Activated naive CD4-positive, alpha-beta T cell treated with anti-CD3 and anti-CD28 coated beads for 36 hours (primary cell): ENCODE measurements at regions not wholly inside any gene's neighbourhood (a gene's known extent, or its start where the extent isn't known, plus 50 kb on each side); places are given as distances from the start of the nearest gene placed in this dataset.

Source experiments
- CTCF ChIA-PET: fragments of 350-600 bp; sonication (Branson Sonifier 250); formaldehyde crosslinking; loops from one replicate; lab custom pipeline; 2021; ENCODE audit warnings: antibody characterized with exemption; lab: Charles Lee
- DNase-seq: peaks from one replicate; pipeline ENCODE4 v3.0.0-alpha.2; 2020
- H3K27ac Mint-ChIP-seq: one replicate; pipeline ENCODE4 v1.8.0; 2021; ENCODE audit warnings: mild to moderate bottlenecking, mixed read lengths
- H3K27me3 Mint-ChIP-seq: one replicate; pipeline ENCODE4 v1.8.0; 2021; ENCODE audit warnings: low read depth, mixed read lengths
- H3K36me3 Mint-ChIP-seq: one replicate; pipeline ENCODE4 v1.8.0; 2021; ENCODE audit warnings: low read depth, mixed read lengths
- H3K4me1 Mint-ChIP-seq: one replicate; pipeline ENCODE4 v1.8.0; 2021; ENCODE audit warnings: low read depth, mixed read lengths
- H3K4me3 Mint-ChIP-seq: one replicate; pipeline ENCODE4 v1.8.0; 2021; ENCODE audit warnings: mild to moderate bottlenecking, moderate library complexity, mixed read lengths
- H3K9me3 Mint-ChIP-seq: one replicate; pipeline ENCODE4 v1.8.0; 2021; ENCODE audit warnings: mixed read lengths
- intact Hi-C: fragments of 100-400 bp; cut with micrococcal nuclease; formaldehyde crosslinking; loops from one replicate; pipeline ENCODE4 v1.15.1; 2023

DNA sequence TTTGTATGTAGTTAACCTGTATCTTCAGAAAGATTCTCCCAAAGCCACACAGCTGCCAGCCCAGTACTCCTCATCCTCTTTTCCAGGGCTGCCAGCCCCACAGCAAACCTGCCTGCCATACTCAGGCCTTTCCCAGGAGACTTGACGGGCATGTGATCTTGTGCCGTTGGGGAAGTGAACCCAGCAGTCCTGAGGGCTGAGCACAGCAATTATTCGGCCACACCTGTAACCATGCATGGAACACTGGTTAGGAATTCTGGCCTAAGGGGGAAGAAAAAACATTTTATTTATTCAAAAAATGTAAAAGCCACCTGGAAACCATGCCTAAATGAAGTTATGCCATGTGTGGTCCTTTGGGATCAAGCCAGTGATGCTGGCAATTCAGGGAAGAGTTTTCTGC is 145.3 kb downstream of the GRIN2B start:
- H3K4me3 Mint-ChIP-seq, result no peak overlapping the region
- CTCF ChIA-PET, result no interaction called here
- no peak overlapping the region for H3K27ac Mint-ChIP-seq

GRCh38 chr12:13835652-13836051 is 145.8 kb downstream of the GRIN2B start:
- CTCF ChIA-PET, result no interaction called here
- no peak for DNase-seq
- no peak overlapping the region for H3K4me3 Mint-ChIP-seq
- H3K4me1 Mint-ChIP-seq, result no peaks in the 10 kb centered on the region
- H3K36me3 Mint-ChIP-seq, result no peaks in the 10 kb centered on the region
- H3K27me3 Mint-ChIP-seq, result peaks cover 3% of the 10 kb centered on the region
- no peak overlapping the region for H3K27ac Mint-ChIP-seq
- no peaks in the 10 kb centered on the region for H3K9me3 Mint-ChIP-seq
- intact Hi-C loops, result no loop called here

More for the DNA sequence above, 145.3 kb downstream of the GRIN2B start:
- H3K36me3 Mint-ChIP-seq, result no peaks in the 10 kb centered on the region
- H3K27me3 Mint-ChIP-seq, result peaks cover 3% of the 10 kb centered on the region
- intact Hi-C loops, result no loop called here
- no peaks in the 10 kb centered on the region for H3K4me1 Mint-ChIP-seq
- no peaks in the 10 kb centered on the region for H3K9me3 Mint-ChIP-seq
- DNase-seq, result no peak

- H3K27ac Mint-ChIP-seq, result no peak overlapping the region
- H3K9me3 Mint-ChIP-seq, result no peaks in the 10 kb centered on the region
- no peak for DNase-seq
- no peaks in the 10 kb centered on the region for H3K36me3 Mint-ChIP-seq
- intact Hi-C loops, result no loop called here
- CTCF ChIA-PET, result no interaction called here
- no peak overlapping the region for H3K4me3 Mint-ChIP-seq
- no peaks in the 10 kb centered on the region for H3K4me1 Mint-ChIP-seq
- H3K27me3 Mint-ChIP-seq, result peaks cover 3% of the 10 kb centered on the region
These were observed 147.2 kb downstream of the GRIN2B start for GRCh38 chr12:13834241-13834640.

GRCh38 chr12:13817131-13817530 is 164.3 kb downstream of the GRIN2B start:
- H3K4me1 Mint-ChIP-seq, result no peaks in the 10 kb centered on the region
- no peaks in the 10 kb centered on the region for H3K27me3 Mint-ChIP-seq
- no peak for DNase-seq
- H3K9me3 Mint-ChIP-seq, result no peaks in the 10 kb centered on the region
- H3K4me3 Mint-ChIP-seq, result no peak overlapping the region
- CTCF ChIA-PET, result no interaction called here
- no peak overlapping the region for H3K27ac Mint-ChIP-seq
- intact Hi-C loops, result no loop called here
- H3K36me3 Mint-ChIP-seq, result no peaks in the 10 kb centered on the region

GRCh38 chr12:13816394-13816793 is 165.0 kb downstream of the GRIN2B start:
- Mint-ChIP-seq H3K9me3 (no peaks in the 10 kb centered on the region), H3K27ac (no peak overlapping the region), H3K27me3 (no peaks in the 10 kb centered on the region), H3K36me3 (no peaks in the 10 kb centered on the region), H3K4me3 (no peak overlapping the region), H3K4me1 (no peaks in the 10 kb centered on the region)
- CTCF ChIA-PET, result no interaction called here
- intact Hi-C loops, result no loop called here
- DNase-seq, result no peak

GRCh38 chr12:13812168-13812567 is 169.2 kb downstream of the GRIN2B start:
- H3K4me1 Mint-ChIP-seq, result no peaks in the 10 kb centered on the region
- H3K27me3 Mint-ChIP-seq, result peaks cover 3% of the 10 kb centered on the region
- intact Hi-C loops, result no loop called here
- CTCF ChIA-PET, result interaction anchor here (0.6 kb wide), 1 partner anchor 26 kb away, joined by 4 read pairs; no protein-coding TSS in a partner anchor
- DNase-seq, result no peak
- H3K4me3 Mint-ChIP-seq, result no peak overlapping the region
- H3K27ac Mint-ChIP-seq, result no peak overlapping the region
- H3K9me3 Mint-ChIP-seq, result no peaks in the 10 kb centered on the region
- H3K36me3 Mint-ChIP-seq, result no peaks in the 10 kb centered on the region

GRCh38 chr12:13811061-13811460 is 170.3 kb downstream of the GRIN2B start:
- intact Hi-C loops, result no loop called here
- Mint-ChIP-seq H3K9me3 (no peaks in the 10 kb centered on the region), H3K36me3 (no peaks in the 10 kb centered on the region), H3K4me1 (no peaks in the 10 kb centered on the region), H3K4me3 (no peak overlapping the region), H3K27ac (no peak overlapping the region), H3K27me3 (peaks cover 3% of the 10 kb centered on the region)
- DNase-seq, result no peak
- CTCF ChIA-PET, result no interaction called here

DNA sequence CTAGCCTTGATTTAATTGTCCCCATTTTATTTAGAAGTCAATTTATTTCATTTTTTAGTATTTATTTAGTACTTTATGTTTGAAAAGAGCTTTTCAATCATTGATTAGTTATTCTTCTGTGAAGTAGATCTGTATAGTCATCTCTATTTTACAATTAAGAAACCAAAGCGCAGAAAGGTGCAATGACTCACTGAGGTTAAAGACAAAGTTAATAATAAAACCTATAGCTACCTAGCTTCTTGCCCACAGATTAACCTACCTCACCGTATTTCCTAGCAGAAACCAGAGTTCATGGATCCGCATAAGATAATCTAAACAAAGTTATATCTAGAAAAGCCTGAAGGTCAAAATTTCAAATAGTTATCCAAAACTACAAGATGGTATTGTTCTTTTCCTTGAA is 176.4 kb downstream of the GRIN2B start:
- Mint-ChIP-seq H3K4me3 (no peak overlapping the region), H3K36me3 (no peaks in the 10 kb centered on the region), H3K4me1 (no peaks in the 10 kb centered on the region), H3K9me3 (no peaks in the 10 kb centered on the region), H3K27me3 (peaks cover 3% of the 10 kb centered on the region), H3K27ac (no peak overlapping the region)
- intact Hi-C loops, result no loop called here
- DNase-seq, result no peak
- CTCF ChIA-PET, result no interaction called here

- intact Hi-C loops, result no loop called here
- no peaks in the 10 kb centered on the region for H3K4me1 Mint-ChIP-seq
- H3K27ac Mint-ChIP-seq, result no peak overlapping the region
- H3K4me3 Mint-ChIP-seq, result no peak overlapping the region
- no peaks in the 10 kb centered on the region for H3K27me3 Mint-ChIP-seq
- H3K9me3 Mint-ChIP-seq, result no peaks in the 10 kb centered on the region
- no peak for DNase-seq
- no peaks in the 10 kb centered on the region for H3K36me3 Mint-ChIP-seq
- CTCF ChIA-PET, result no interaction called here
These were observed 179.9 kb downstream of the GRIN2B start for GRCh38 chr12:13801543-13801942.

DNA sequence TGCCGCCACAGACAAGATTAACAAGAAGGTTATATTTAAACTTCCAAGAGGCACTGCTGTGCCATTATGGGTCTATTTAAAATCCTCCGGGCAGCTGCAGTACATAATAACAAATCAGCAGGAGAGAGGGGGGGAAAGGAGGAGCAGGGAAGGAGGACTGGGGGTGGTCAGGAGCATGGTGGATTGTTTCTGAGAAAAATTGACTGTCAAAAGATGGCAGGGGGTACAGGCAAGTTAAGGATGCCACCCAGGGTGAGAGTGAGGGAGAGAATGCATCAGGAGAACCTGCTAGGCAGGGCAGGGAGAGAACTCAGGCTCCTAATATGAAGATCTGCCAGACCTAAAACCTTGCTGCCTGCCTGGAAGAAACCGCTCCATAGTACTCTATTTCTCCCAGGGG is 181.8 kb downstream of the GRIN2B start:
- Mint-ChIP-seq H3K4me3 (no peak overlapping the region), H3K36me3 (no peaks in the 10 kb centered on the region), H3K27me3 (peaks cover 5% of the 10 kb centered on the region), H3K9me3 (peaks cover 2% of the 10 kb centered on the region), H3K27ac (no peak overlapping the region), H3K4me1 (no peaks in the 10 kb centered on the region)
- no peak for DNase-seq
- CTCF ChIA-PET, result no interaction called here
- intact Hi-C loops, result no loop called here

DNA sequence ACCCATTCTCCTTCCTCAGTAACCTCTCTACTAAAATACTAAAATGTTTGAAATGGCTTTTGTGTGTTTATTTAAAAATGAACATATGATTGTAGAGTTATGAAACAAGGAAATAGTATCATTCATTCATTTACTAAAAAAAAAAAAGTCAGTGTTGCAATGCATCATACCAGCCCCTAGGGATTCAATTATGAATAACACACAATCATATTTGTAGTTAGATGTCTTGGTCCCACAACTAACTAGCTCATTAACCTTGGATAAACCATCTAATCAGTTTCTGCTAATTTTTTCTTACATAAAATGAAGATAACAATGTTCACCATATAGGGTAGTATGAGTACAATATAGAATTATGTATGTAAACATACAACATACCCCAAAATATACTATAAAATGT is 183.2 kb downstream of the GRIN2B start:
- no peaks in the 10 kb centered on the region for H3K4me1 Mint-ChIP-seq
- H3K27me3 Mint-ChIP-seq, result peaks cover 5% of the 10 kb centered on the region
- peaks cover 2% of the 10 kb centered on the region for H3K9me3 Mint-ChIP-seq
- intact Hi-C loops, result no loop called here
- H3K27ac Mint-ChIP-seq, result no peak overlapping the region
- no peaks in the 10 kb centered on the region for H3K36me3 Mint-ChIP-seq
- no peak for DNase-seq
- CTCF ChIA-PET, result no interaction called here
- no peak overlapping the region for H3K4me3 Mint-ChIP-seq

DNA sequence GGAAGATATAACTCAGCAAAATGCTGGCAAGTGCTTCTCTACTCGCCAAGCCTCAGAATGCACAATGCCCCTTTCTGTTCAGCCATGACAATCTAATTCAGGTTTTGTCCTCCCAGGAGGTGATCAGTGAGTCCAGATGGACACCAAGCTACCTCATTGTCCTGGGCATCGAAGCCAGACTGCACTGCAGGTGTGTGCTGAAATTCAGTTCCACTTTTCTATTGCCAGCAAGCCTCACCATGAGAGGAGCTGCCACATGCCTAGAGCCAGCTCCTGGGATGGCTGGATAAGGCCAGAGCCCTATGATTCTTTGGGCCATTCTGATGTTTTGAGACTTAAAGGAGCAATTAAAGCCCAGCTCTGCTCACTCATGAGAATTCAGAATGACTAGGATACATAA is 186.7 kb downstream of the GRIN2B start:
- Mint-ChIP-seq H3K4me1 (no peaks in the 10 kb centered on the region), H3K27ac (no peak overlapping the region), H3K27me3 (peaks cover 8% of the 10 kb centered on the region), H3K9me3 (peaks cover 2% of the 10 kb centered on the region), H3K4me3 (no peak overlapping the region), H3K36me3 (no peaks in the 10 kb centered on the region)
- no peak for DNase-seq
- CTCF ChIA-PET, result no interaction called here
- intact Hi-C loops, result no loop called here

GRCh38 chr12:13790317-13790716 is 191.1 kb downstream of the GRIN2B start:
- CTCF ChIA-PET, result no interaction called here
- H3K36me3 Mint-ChIP-seq, result no peaks in the 10 kb centered on the region
- no peak overlapping the region for H3K4me3 Mint-ChIP-seq
- peaks cover under 1% of the 10 kb centered on the region for H3K9me3 Mint-ChIP-seq
- DNase-seq, result no peak
- H3K4me1 Mint-ChIP-seq, result no peaks in the 10 kb centered on the region
- H3K27ac Mint-ChIP-seq, result no peak overlapping the region
- H3K27me3 Mint-ChIP-seq, result peaks cover 9% of the 10 kb centered on the region
- intact Hi-C loops, result no loop called here

GRCh38 chr12:13788626-13789025 is 192.8 kb downstream of the GRIN2B start:
- peaks cover 10% of the 10 kb centered on the region for H3K27me3 Mint-ChIP-seq
- intact Hi-C loops, result no loop called here
- CTCF ChIA-PET, result no interaction called here
- no peaks in the 10 kb centered on the region for H3K4me1 Mint-ChIP-seq
- no peak overlapping the region for H3K27ac Mint-ChIP-seq
- H3K9me3 Mint-ChIP-seq, result no peaks in the 10 kb centered on the region
- H3K36me3 Mint-ChIP-seq, result no peaks in the 10 kb centered on the region
- no peak overlapping the region for H3K4me3 Mint-ChIP-seq
- no peak for DNase-seq
